Caco-2 (cell line): ENCODE measurements at regions not wholly inside any gene's neighbourhood (a gene's known extent, or its start where the extent isn't known, plus 50 kb on each side); places are given as distances from the start of the nearest gene placed in this dataset.

Experiments used
- BruUV-seq: library from RNA; stranded (reverse); fragments of 400-500 nt; replicated peaks from 2 replicates; lab custom pipeline; 2021; lab: Mats Ljungman, UMichigan
- CTCF ChIA-PET: fragments of 300-600 bp; sonication (Branson Sonifier 250); formaldehyde crosslinking; loops from one replicate; lab custom pipeline; 2022; ENCODE audit warnings: antibody characterized with exemption; lab: Charles Lee
- POLR2A ChIA-PET: fragments of 300-600 bp; sonication (Branson Sonifier 250); formaldehyde crosslinking; loops from one replicate; lab custom pipeline; 2022; ENCODE audit warnings: antibody characterized with exemption; lab: Charles Lee
- DNase-seq, 2 experiments: peaks; one replicate each; pipeline versions ENCODE4 v3.0.0 to v3.0.0-alpha.2; 2020 to 2022
- H3K27me3 ChIP-seq: replicated peaks from 2 replicates; pipeline ENCODE4 v1.6.0; 2011; ENCODE audit warnings: low read length; ENCODE audit not compliant: control insufficient read depth, insufficient read depth
- H3K36me3 ChIP-seq: 2 replicates; pipeline ENCODE4 v1.5.1; 2011; ENCODE audit warnings: low read length; ENCODE audit not compliant: control insufficient read depth, insufficient read depth
- H3K4me1 ChIP-seq: fragments of 250-450 bp; sonication (Bioruptor Pico); 2 replicates; pipeline ENCODE4 v1.5.1; 2020; ENCODE audit warnings: mild to moderate bottlenecking
- H3K4me3 ChIP-seq: 2 replicates; pipeline ENCODE4 v1.5.1; 2011; ENCODE audit warnings: low read depth, mild to moderate bottlenecking, control low read depth, low read length
- H3K9me3 ChIP-seq: fragments of 250-450 bp; sonication (Bioruptor Pico); 2 replicates; pipeline ENCODE4 v1.5.1; 2020; ENCODE audit warnings: mild to moderate bottlenecking, moderate library complexity
- H3K27ac Mint-ChIP-seq: one replicate; pipeline ENCODE4 v1.8.0; 2022; ENCODE audit warnings: mixed read lengths; ENCODE audit not compliant: unreplicated experiment
- H3K27me3 Mint-ChIP-seq: one replicate; pipeline ENCODE4 v1.8.0; 2022; ENCODE audit warnings: mixed read lengths; ENCODE audit not compliant: insufficient read depth, unreplicated experiment
- H3K36me3 Mint-ChIP-seq: one replicate; pipeline ENCODE4 v1.8.0; 2022; ENCODE audit warnings: mild to moderate bottlenecking, mixed read lengths; ENCODE audit not compliant: insufficient read depth, unreplicated experiment
- H3K4me1 Mint-ChIP-seq: one replicate; pipeline ENCODE4 v1.8.0; 2022; ENCODE audit warnings: low read depth, mixed read lengths; ENCODE audit not compliant: unreplicated experiment
- H3K4me3 Mint-ChIP-seq: one replicate; pipeline ENCODE4 v1.8.0; 2022; ENCODE audit warnings: mild to moderate bottlenecking, moderate library complexity, mixed read lengths; ENCODE audit not compliant: unreplicated experiment
- H3K9me3 Mint-ChIP-seq: one replicate; pipeline ENCODE4 v1.8.0; 2022; ENCODE audit warnings: mixed read lengths; ENCODE audit not compliant: unreplicated experiment
- CTCF ChIP-seq, 2 experiments: fragments of 200-600 bp in 1 of 2; IDR thresholded peaks; 1 replicate in 1 of 2; 2 replicates in 1 of 2; pipeline versions ENCODE4 v1.5.1 to v1.8.0; 2011 to 2022; ENCODE audit warnings: antibody characterized with exemption in 1 of 2, control low read depth in 1 of 2, inconsistent platforms in 1 of 2, low read depth in 1 of 2, low read length in 1 of 2, mild to moderate bottlenecking in 1 of 2, moderate library complexity in 1 of 2; ENCODE audit not compliant: insufficient read depth in 1 of 2, severe bottlenecking in 1 of 2, unreplicated experiment in 1 of 2
- intact Hi-C: fragments of 100-400 bp; cut with micrococcal nuclease; formaldehyde crosslinking; loops from one replicate; pipeline ENCODE4 v1.10.0; 2022; ENCODE audit not compliant: unreplicated experiment

GRCh38 chr5:155508673-155509072 is 495.1 kb downstream of the KIF4B start:
- H3K4me3 ChIP-seq, result no peak overlapping the region
- H3K27ac Mint-ChIP-seq, result no peak overlapping the region
- no peak for DNase-seq
- H3K27me3 Mint-ChIP-seq, result no peaks in the 10 kb centered on the region
- no peaks in the 10 kb centered on the region for H3K9me3 ChIP-seq
- H3K4me1 ChIP-seq, result peaks cover 5% of the 10 kb centered on the region
- peaks cover 15% of the 10 kb centered on the region for H3K9me3 Mint-ChIP-seq
- no peaks in the 10 kb centered on the region for H3K4me1 Mint-ChIP-seq
- intact Hi-C loops, result no loop called here
- no peaks in the 10 kb centered on the region for H3K36me3 ChIP-seq
- H3K27me3 ChIP-seq, result no peaks in the 10 kb centered on the region
- no peaks in the 10 kb centered on the region for H3K36me3 Mint-ChIP-seq
- POLR2A ChIA-PET, result no interaction called here
- H3K4me3 Mint-ChIP-seq, result no peak overlapping the region
- CTCF ChIA-PET, result no interaction called here
- no TSS peak for BruUV-seq
- TF ChIP-seq CTCF (IDR thresholded peaks at IDR 0.05; ENCODE audit: insufficient read depth in 1 of 2, low read depth in 1 of 2, low read length in 1 of 2, severe bottlenecking in 1 of 2, unreplicated experiment in 1 of 2), result no peak

- CTCF ChIA-PET, result interaction anchor here (0.6 kb wide), 1 partner anchor 18 kb away, joined by 3 read pairs; no protein-coding TSS in a partner anchor
- no peak for DNase-seq
- no peak overlapping the region for H3K4me3 ChIP-seq
- Mint-ChIP-seq H3K4me1 (peaks cover 8% of the 10 kb centered on the region), H3K9me3 (peaks cover 15% of the 10 kb centered on the region), H3K27me3 (no peaks in the 10 kb centered on the region), H3K4me3 (no peak overlapping the region), H3K27ac (no peak overlapping the region), H3K36me3 (no peaks in the 10 kb centered on the region)
- POLR2A ChIA-PET, result no interaction called here
- TF ChIP-seq CTCF (IDR thresholded peaks at IDR 0.05; ENCODE audit: insufficient read depth in 1 of 2, low read depth in 1 of 2, low read length in 1 of 2, severe bottlenecking in 1 of 2, unreplicated experiment in 1 of 2), result no peak
- H3K36me3 ChIP-seq, result no peaks in the 10 kb centered on the region
- no peaks in the 10 kb centered on the region for H3K9me3 ChIP-seq
- no peaks in the 10 kb centered on the region for H3K27me3 ChIP-seq
- intact Hi-C loops, result no loop called here
- BruUV-seq, result no TSS peak
- H3K4me1 ChIP-seq, result peaks cover 14% of the 10 kb centered on the region
These were observed 498.8 kb downstream of the KIF4B start for GRCh38 chr5:155512329-155512728.

GRCh38 chr5:155514105-155514563 is 500.6 kb downstream of the KIF4B start:
- intact Hi-C loops, result loop anchor here (1.0 kb wide), 2 partner anchors 8 to 54 kb away; no protein-coding TSS in a partner anchor
- no TSS peak for BruUV-seq
- H3K27me3 Mint-ChIP-seq, result peaks cover 2% of the 10 kb centered on the region
- Histone ChIP-seq H3K4me3 (no peak overlapping the region), H3K4me1 (peaks cover 14% of the 10 kb centered on the region), H3K36me3 (no peaks in the 10 kb centered on the region), H3K27me3 (no peaks in the 10 kb centered on the region), H3K9me3 (no peaks in the 10 kb centered on the region)
- H3K4me3 Mint-ChIP-seq, result no peak overlapping the region
- peak; percentile 58 to 77 for DNase-seq
- no peak for TF ChIP-seq CTCF (IDR thresholded peaks at IDR 0.05; ENCODE audit: insufficient read depth in 1 of 2, low read depth in 1 of 2, low read length in 1 of 2, severe bottlenecking in 1 of 2, unreplicated experiment in 1 of 2)
- H3K36me3 Mint-ChIP-seq, result no peaks in the 10 kb centered on the region
- peaks cover 8% of the 10 kb centered on the region for H3K4me1 Mint-ChIP-seq
- H3K27ac Mint-ChIP-seq, result peak overlapping the region; percentile 55
- ChIA-PET POLR2A (no interaction called here), CTCF (no interaction called here)
- H3K9me3 Mint-ChIP-seq, result peaks cover 15% of the 10 kb centered on the region
